MM.1S (cell line): ENCODE measurements at regions not wholly inside any gene's neighbourhood (a gene's known extent, or its start where the extent isn't known, plus 50 kb on each side); places are given as distances from the start of the nearest gene placed in this dataset.

ENCODE experiments used
- EZH2 ChIP-seq: fragments of 300-600 bp; sonication (generic); optimal IDR thresholded peaks from 2 replicates; pipeline ENCODE3; 2017; ENCODE audit warnings: low read depth, mild to moderate bottlenecking, antibody characterized with exemption, low read length, mixed read lengths
- TF ChIP-seq, protein P1 (sequence below): fragments of 300-600 bp; sonication (generic); IDR thresholded peaks from 2 replicates; pipeline ENCODE4 v1.5.1; 2016; ENCODE audit warnings: antibody characterized with exemption, low read length, mixed read lengths

DNA sequence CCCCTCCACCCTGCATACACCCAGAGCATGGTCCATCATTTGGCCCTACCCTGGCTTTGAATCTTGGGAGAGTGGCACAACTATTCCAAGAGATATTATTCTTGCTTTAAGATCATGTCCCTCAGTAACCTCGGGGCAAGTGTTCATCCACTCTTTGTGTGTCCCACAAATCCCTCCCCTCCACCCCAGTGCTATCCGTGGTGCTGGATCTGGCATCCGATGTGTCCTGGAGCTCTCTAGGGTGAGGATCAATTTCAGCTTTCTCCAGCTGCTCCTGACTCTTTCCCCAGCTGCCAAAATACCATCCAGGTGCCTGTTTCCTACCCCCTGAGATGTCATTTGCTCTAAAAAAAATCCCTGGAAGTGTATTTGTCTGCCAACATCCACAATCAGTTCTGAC lies 64.8 kb upstream of the CMKLR1 start:
- TF ChIP-seq, protein P1, sequence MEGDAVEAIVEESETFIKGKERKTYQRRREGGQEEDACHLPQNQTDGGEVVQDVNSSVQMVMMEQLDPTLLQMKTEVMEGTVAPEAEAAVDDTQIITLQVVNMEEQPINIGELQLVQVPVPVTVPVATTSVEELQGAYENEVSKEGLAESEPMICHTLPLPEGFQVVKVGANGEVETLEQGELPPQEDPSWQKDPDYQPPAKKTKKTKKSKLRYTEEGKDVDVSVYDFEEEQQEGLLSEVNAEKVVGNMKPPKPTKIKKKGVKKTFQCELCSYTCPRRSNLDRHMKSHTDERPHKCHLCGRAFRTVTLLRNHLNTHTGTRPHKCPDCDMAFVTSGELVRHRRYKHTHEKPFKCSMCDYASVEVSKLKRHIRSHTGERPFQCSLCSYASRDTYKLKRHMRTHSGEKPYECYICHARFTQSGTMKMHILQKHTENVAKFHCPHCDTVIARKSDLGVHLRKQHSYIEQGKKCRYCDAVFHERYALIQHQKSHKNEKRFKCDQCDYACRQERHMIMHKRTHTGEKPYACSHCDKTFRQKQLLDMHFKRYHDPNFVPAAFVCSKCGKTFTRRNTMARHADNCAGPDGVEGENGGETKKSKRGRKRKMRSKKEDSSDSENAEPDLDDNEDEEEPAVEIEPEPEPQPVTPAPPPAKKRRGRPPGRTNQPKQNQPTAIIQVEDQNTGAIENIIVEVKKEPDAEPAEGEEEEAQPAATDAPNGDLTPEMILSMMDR = no peak
- no peak for TF ChIP-seq EZH2
